Caco-2 (cell line): ENCODE measurements at regions not wholly inside any gene's neighbourhood (a gene's known extent, or its start where the extent isn't known, plus 50 kb on each side); places are given as distances from the start of the nearest gene placed in this dataset.

Experiments
- BruUV-seq: library from RNA; stranded (reverse); fragments of 400-500 nt; replicated peaks from 2 replicates; lab custom pipeline; 2021; lab: Mats Ljungman, UMichigan
- CTCF ChIA-PET: fragments of 300-600 bp; sonication (Branson Sonifier 250); formaldehyde crosslinking; loops from one replicate; lab custom pipeline; 2022; ENCODE audit warnings: antibody characterized with exemption; lab: Charles Lee
- POLR2A ChIA-PET: fragments of 300-600 bp; sonication (Branson Sonifier 250); formaldehyde crosslinking; loops from one replicate; lab custom pipeline; 2022; ENCODE audit warnings: antibody characterized with exemption; lab: Charles Lee
- DNase-seq, 2 experiments: peaks; one replicate each; pipeline versions ENCODE4 v3.0.0 to v3.0.0-alpha.2; 2020 to 2022
- H3K27me3 ChIP-seq: replicated peaks from 2 replicates; pipeline ENCODE4 v1.6.0; 2011; ENCODE audit warnings: low read length; ENCODE audit not compliant: control insufficient read depth, insufficient read depth
- H3K36me3 ChIP-seq: 2 replicates; pipeline ENCODE4 v1.5.1; 2011; ENCODE audit warnings: low read length; ENCODE audit not compliant: control insufficient read depth, insufficient read depth
- H3K4me1 ChIP-seq: fragments of 250-450 bp; sonication (Bioruptor Pico); 2 replicates; pipeline ENCODE4 v1.5.1; 2020; ENCODE audit warnings: mild to moderate bottlenecking
- H3K4me3 ChIP-seq: 2 replicates; pipeline ENCODE4 v1.5.1; 2011; ENCODE audit warnings: low read depth, mild to moderate bottlenecking, control low read depth, low read length
- H3K9me3 ChIP-seq: fragments of 250-450 bp; sonication (Bioruptor Pico); 2 replicates; pipeline ENCODE4 v1.5.1; 2020; ENCODE audit warnings: mild to moderate bottlenecking, moderate library complexity
- H3K27ac Mint-ChIP-seq: one replicate; pipeline ENCODE4 v1.8.0; 2022; ENCODE audit warnings: mixed read lengths; ENCODE audit not compliant: unreplicated experiment
- H3K27me3 Mint-ChIP-seq: one replicate; pipeline ENCODE4 v1.8.0; 2022; ENCODE audit warnings: mixed read lengths; ENCODE audit not compliant: insufficient read depth, unreplicated experiment
- H3K36me3 Mint-ChIP-seq: one replicate; pipeline ENCODE4 v1.8.0; 2022; ENCODE audit warnings: mild to moderate bottlenecking, mixed read lengths; ENCODE audit not compliant: insufficient read depth, unreplicated experiment
- H3K4me1 Mint-ChIP-seq: one replicate; pipeline ENCODE4 v1.8.0; 2022; ENCODE audit warnings: low read depth, mixed read lengths; ENCODE audit not compliant: unreplicated experiment
- H3K4me3 Mint-ChIP-seq: one replicate; pipeline ENCODE4 v1.8.0; 2022; ENCODE audit warnings: mild to moderate bottlenecking, moderate library complexity, mixed read lengths; ENCODE audit not compliant: unreplicated experiment
- H3K9me3 Mint-ChIP-seq: one replicate; pipeline ENCODE4 v1.8.0; 2022; ENCODE audit warnings: mixed read lengths; ENCODE audit not compliant: unreplicated experiment
- intact Hi-C: fragments of 100-400 bp; cut with micrococcal nuclease; formaldehyde crosslinking; loops from one replicate; pipeline ENCODE4 v1.10.0; 2022; ENCODE audit not compliant: unreplicated experiment
- TF ChIP-seq, protein P1 (sequence below), 2 experiments: fragments of 200-600 bp in 1 of 2; IDR thresholded peaks; 1 replicate in 1 of 2; 2 replicates in 1 of 2; pipeline versions ENCODE4 v1.5.1 to v1.8.0; 2011 to 2022; ENCODE audit warnings: antibody characterized with exemption in 1 of 2, control low read depth in 1 of 2, inconsistent platforms in 1 of 2, low read depth in 1 of 2, low read length in 1 of 2, mild to moderate bottlenecking in 1 of 2, moderate library complexity in 1 of 2; ENCODE audit not compliant: insufficient read depth in 1 of 2, severe bottlenecking in 1 of 2, unreplicated experiment in 1 of 2

DNA sequence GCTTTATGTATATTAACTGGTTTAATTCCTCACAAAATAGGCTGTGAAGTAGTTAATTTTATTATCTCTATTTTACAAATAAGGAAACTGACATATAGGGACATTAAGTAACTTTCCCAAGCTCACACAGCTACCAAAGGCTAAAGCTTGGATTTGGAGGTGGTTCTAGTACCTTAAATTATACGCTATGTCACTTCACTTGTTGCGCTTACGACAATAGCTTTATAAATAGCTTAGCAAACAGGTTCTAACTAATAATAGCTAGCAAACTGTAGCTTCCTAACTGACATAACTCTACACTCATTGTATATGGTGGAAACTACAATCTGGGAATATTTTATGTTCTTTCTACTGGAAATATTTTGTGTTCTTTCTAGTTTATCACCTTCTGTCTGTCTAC, 666.4 kb upstream of the CPEB2 start:
- Mint-ChIP-seq H3K27me3 (peaks cover 3% of the 10 kb centered on the region), H3K4me3 (no peak overlapping the region), H3K9me3 (no peaks in the 10 kb centered on the region), H3K36me3 (no peaks in the 10 kb centered on the region), H3K4me1 (no peaks in the 10 kb centered on the region), H3K27ac (no peak overlapping the region)
- DNase-seq: no peak
- no peaks in the 10 kb centered on the region for H3K36me3 ChIP-seq
- H3K27me3 ChIP-seq: no peaks in the 10 kb centered on the region
- no peak overlapping the region for H3K4me3 ChIP-seq
- H3K4me1 ChIP-seq: no peaks in the 10 kb centered on the region
- ChIA-PET POLR2A (no interaction called here), CTCF (no interaction called here)
- TF ChIP-seq, protein P1, sequence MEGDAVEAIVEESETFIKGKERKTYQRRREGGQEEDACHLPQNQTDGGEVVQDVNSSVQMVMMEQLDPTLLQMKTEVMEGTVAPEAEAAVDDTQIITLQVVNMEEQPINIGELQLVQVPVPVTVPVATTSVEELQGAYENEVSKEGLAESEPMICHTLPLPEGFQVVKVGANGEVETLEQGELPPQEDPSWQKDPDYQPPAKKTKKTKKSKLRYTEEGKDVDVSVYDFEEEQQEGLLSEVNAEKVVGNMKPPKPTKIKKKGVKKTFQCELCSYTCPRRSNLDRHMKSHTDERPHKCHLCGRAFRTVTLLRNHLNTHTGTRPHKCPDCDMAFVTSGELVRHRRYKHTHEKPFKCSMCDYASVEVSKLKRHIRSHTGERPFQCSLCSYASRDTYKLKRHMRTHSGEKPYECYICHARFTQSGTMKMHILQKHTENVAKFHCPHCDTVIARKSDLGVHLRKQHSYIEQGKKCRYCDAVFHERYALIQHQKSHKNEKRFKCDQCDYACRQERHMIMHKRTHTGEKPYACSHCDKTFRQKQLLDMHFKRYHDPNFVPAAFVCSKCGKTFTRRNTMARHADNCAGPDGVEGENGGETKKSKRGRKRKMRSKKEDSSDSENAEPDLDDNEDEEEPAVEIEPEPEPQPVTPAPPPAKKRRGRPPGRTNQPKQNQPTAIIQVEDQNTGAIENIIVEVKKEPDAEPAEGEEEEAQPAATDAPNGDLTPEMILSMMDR (IDR thresholded peaks at IDR 0.05; ENCODE audit: insufficient read depth in 1 of 2, low read depth in 1 of 2, low read length in 1 of 2, severe bottlenecking in 1 of 2, unreplicated experiment in 1 of 2): no peak
- BruUV-seq: no TSS peak
- H3K9me3 ChIP-seq: no peaks in the 10 kb centered on the region
- intact Hi-C loops: no loop called here

DNA sequence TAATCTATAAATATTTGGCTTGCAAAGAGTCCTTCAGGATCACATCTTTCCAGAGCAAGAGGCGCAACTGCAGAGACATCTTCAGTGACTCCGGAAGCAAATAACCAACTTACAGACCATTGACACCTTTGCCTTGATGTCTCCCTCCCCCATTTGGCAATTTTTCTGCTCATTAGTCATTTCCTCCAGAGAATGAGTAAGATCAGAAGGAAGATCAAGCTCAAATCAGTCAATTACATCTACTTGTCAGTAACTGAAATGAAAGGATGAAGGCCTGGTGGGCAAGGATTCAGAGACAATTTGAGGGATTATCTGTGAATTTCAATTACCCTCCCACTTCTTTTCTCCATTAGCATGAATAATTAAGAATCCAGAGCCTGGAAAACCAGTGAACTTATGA, 665.6 kb upstream of the CPEB2 start:
- H3K27me3 ChIP-seq: no peaks in the 10 kb centered on the region
- Mint-ChIP-seq H3K27ac (no peak overlapping the region), H3K4me1 (no peaks in the 10 kb centered on the region), H3K9me3 (no peaks in the 10 kb centered on the region), H3K36me3 (no peaks in the 10 kb centered on the region), H3K4me3 (no peak overlapping the region), H3K27me3 (peaks cover 3% of the 10 kb centered on the region)
- CTCF ChIA-PET: no interaction called here
- POLR2A ChIA-PET: no interaction called here
- no peaks in the 10 kb centered on the region for H3K9me3 ChIP-seq
- H3K36me3 ChIP-seq: no peaks in the 10 kb centered on the region
- TF ChIP-seq, protein P1 (IDR thresholded peaks at IDR 0.05; ENCODE audit: insufficient read depth in 1 of 2, low read depth in 1 of 2, low read length in 1 of 2, severe bottlenecking in 1 of 2, unreplicated experiment in 1 of 2): no peak
- no TSS peak for BruUV-seq
- H3K4me1 ChIP-seq: no peaks in the 10 kb centered on the region
- no peak overlapping the region for H3K4me3 ChIP-seq
- intact Hi-C loops: no loop called here
- DNase-seq: no peak

DNA sequence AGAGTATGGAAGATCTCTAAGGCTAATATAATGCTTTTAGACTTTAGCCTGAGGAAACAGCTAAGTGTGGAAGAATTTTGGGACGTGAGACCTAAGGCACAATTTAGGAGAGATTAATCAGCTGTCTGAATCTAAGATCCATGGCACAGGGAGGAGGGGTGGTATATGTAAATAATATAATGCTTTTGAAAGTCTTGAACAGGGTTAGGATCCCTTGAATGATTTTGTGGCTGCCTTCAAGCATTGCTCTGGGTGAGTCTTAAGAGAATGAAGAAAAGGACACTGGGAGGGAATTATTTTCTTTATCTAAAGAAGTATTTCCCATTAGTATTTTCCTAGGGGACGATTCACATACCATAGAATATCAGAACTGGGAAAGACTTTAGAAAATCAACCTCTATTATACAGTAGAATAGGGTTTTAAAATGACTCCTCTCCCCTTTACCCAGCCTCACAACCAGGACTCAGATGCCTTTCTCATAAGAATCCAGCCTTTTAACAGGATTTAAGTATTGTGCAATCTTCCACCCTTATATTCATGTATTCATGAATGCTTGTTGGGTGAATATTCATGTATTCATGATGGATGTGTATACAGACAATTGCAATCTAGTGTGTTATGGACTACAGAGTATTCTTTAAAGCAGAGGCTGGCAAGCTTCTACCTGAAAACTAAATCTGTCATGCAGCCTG, 664.2 kb upstream of the CPEB2 start:
- Mint-ChIP-seq H3K4me3 (no peak overlapping the region), H3K9me3 (no peaks in the 10 kb centered on the region), H3K4me1 (no peaks in the 10 kb centered on the region), H3K36me3 (no peaks in the 10 kb centered on the region), H3K27me3 (peaks cover 3% of the 10 kb centered on the region), H3K27ac (no peak overlapping the region)
- TF ChIP-seq, protein P1 (IDR thresholded peaks at IDR 0.05; ENCODE audit: insufficient read depth in 1 of 2, low read depth in 1 of 2, low read length in 1 of 2, severe bottlenecking in 1 of 2, unreplicated experiment in 1 of 2): no peak
- no peak overlapping the region for H3K4me3 ChIP-seq
- CTCF ChIA-PET: no interaction called here
- no peaks in the 10 kb centered on the region for H3K27me3 ChIP-seq
- intact Hi-C loops: no loop called here
- POLR2A ChIA-PET: no interaction called here
- no peaks in the 10 kb centered on the region for H3K4me1 ChIP-seq
- BruUV-seq: no TSS peak
- DNase-seq: no peak
- H3K9me3 ChIP-seq: no peaks in the 10 kb centered on the region
- H3K36me3 ChIP-seq: no peaks in the 10 kb centered on the region
